Neural cell (in vitro differentiated cells): ENCODE measurements at regions not wholly inside any gene's neighbourhood (a gene's known extent, or its start where the extent isn't known, plus 50 kb on each side); places are given as distances from the start of the nearest gene placed in this dataset.

Source experiments
- H2AFZ ChIP-seq: fragments of 200-600, 300-800 bp; sonication (generic), shearing (Covaris generic); 2 replicates; pipeline ENCODE4 v1.6.0; 2014; ENCODE audit warnings: low read depth, mild to moderate bottlenecking, antibody characterized with exemption, low read length, moderate library complexity
- H3F3A ChIP-seq: fragments of 200-600 bp; shearing (Covaris generic); 2 replicates; pipeline ENCODE4 v1.6.1; 2016; ENCODE audit warnings: mild to moderate bottlenecking, moderate library complexity, mixed read lengths, antibody characterized with exemption, low read length; ENCODE audit not compliant: insufficient read depth, poor library complexity, severe bottlenecking
- H3K27ac ChIP-seq: fragments of 200-600, 300-800 bp; sonication (generic), shearing (Covaris generic); 2 replicates; pipeline ENCODE4 v1.5.1; 2014; ENCODE audit warnings: mild to moderate bottlenecking, low read length, moderate library complexity
- H3K27me3 ChIP-seq: fragments of 300-800, 200-600 bp; sonication (generic), shearing (Covaris generic); 2 replicates; pipeline ENCODE4 v1.6.0; 2014; ENCODE audit warnings: mild to moderate bottlenecking, low read depth, low read length, moderate library complexity; ENCODE audit not compliant: insufficient read depth
- H3K36me3 ChIP-seq: fragments of 300-800, 200-600 bp; sonication (generic), shearing (Covaris generic); 2 replicates; pipeline ENCODE4 v1.5.1; 2014; ENCODE audit warnings: mild to moderate bottlenecking, antibody characterized with exemption, low read length, moderate library complexity; ENCODE audit not compliant: insufficient read depth
- H3K4me2 ChIP-seq: fragments of 300-800, 200-600 bp; sonication (generic), shearing (Covaris generic); 2 replicates; pipeline ENCODE4 v1.6.0; 2014; ENCODE audit warnings: mild to moderate bottlenecking, low read length
- H3K4me3 ChIP-seq: fragments of 300-800, 200-600 bp; sonication (generic), shearing (Covaris generic); 2 replicates; pipeline ENCODE4 v1.5.1; 2014; ENCODE audit warnings: mild to moderate bottlenecking, low read length, moderate library complexity
- H3K79me2 ChIP-seq: fragments of 200-600 bp; shearing (Covaris generic); replicated peaks from 2 replicates; pipeline ENCODE4 v1.6.0; 2014; ENCODE audit warnings: mild to moderate bottlenecking, low read length, moderate library complexity; ENCODE audit not compliant: insufficient read depth
- H3K9ac ChIP-seq: fragments of 300-800, 200-600 bp; sonication (generic), shearing (Covaris generic); 2 replicates; pipeline ENCODE4 v1.6.1; 2016; ENCODE audit warnings: mild to moderate bottlenecking, low read length, mixed read lengths
- H3K9me2 ChIP-seq: fragments of 200-600 bp; shearing (Covaris generic); 2 replicates; pipeline ENCODE4 v1.6.1; 2016; ENCODE audit warnings: mild to moderate bottlenecking, low read length, mixed read lengths; ENCODE audit not compliant: insufficient read depth
- H3K9me3 ChIP-seq: fragments of 200-600, 300-800 bp; sonication (generic), shearing (Covaris generic); 2 replicates; pipeline ENCODE4 v1.6.1; 2016; ENCODE audit warnings: mild to moderate bottlenecking, mixed run types, low read length, moderate library complexity, mixed read lengths
- H4K20me1 ChIP-seq: fragments of 200-600 bp; shearing (Covaris generic); 2 replicates; pipeline ENCODE4 v1.6.1; 2016; ENCODE audit warnings: mild to moderate bottlenecking, mixed run types; ENCODE audit not compliant: insufficient read depth
- EP300 ChIP-seq: fragments of 450-650 bp; conservative IDR thresholded peaks from 2 replicates; pipeline ENCODE4 v1.6.1; 2014; ENCODE audit warnings: antibody characterized with exemption, mild to moderate bottlenecking, moderate library complexity; ENCODE audit not compliant: poor library complexity, severe bottlenecking
- EZH2 ChIP-seq: fragments of 200-600, 300-800 bp; shearing (Covaris generic), sonication (generic); IDR thresholded peaks from 2 replicates; pipeline ENCODE4 v1.6.1; 2014; ENCODE audit warnings: antibody characterized with exemption, low read length, borderline replicate concordance, mild to moderate bottlenecking; ENCODE audit not compliant: insufficient read depth, poor library complexity, severe bottlenecking
- MXI1 ChIP-seq: fragments of 450-650 bp; conservative IDR thresholded peaks from 2 replicates; pipeline ENCODE4 v1.6.1; 2014; ENCODE audit warnings: antibody characterized with exemption, mild to moderate bottlenecking; ENCODE audit not compliant: poor library complexity, severe bottlenecking
- POLR2AphosphoS5 ChIP-seq: IDR thresholded peaks from 2 replicates; pipeline ENCODE4 v1.6.1; 2012
- RAD21 ChIP-seq: fragments of 450-650 bp; conservative IDR thresholded peaks from 2 replicates; pipeline ENCODE4 v1.6.1; 2014; ENCODE audit warnings: antibody characterized with exemption, mild to moderate bottlenecking, moderate library complexity
- SMC3 ChIP-seq: fragments of 450-650 bp; conservative IDR thresholded peaks from 2 replicates; pipeline ENCODE4 v1.6.1; 2014; ENCODE audit warnings: antibody characterized with exemption, mild to moderate bottlenecking, moderate library complexity; ENCODE audit not compliant: poor library complexity
- TAF1 ChIP-seq: IDR thresholded peaks from 2 replicates; pipeline ENCODE4 v1.6.1; 2012; ENCODE audit warnings: low read depth
- TF ChIP-seq, protein P1 (sequence below): fragments of 450-650 bp; IDR thresholded peaks from 2 replicates; pipeline ENCODE4 v1.5.1; 2014; ENCODE audit warnings: antibody characterized with exemption, mild to moderate bottlenecking, moderate library complexity; ENCODE audit not compliant: poor library complexity, severe bottlenecking
- TF ChIP-seq, protein P2 (sequence below): IDR thresholded peaks from 2 replicates; pipeline ENCODE4 v1.6.1; 2012; ENCODE audit warnings: borderline replicate concordance

DNA sequence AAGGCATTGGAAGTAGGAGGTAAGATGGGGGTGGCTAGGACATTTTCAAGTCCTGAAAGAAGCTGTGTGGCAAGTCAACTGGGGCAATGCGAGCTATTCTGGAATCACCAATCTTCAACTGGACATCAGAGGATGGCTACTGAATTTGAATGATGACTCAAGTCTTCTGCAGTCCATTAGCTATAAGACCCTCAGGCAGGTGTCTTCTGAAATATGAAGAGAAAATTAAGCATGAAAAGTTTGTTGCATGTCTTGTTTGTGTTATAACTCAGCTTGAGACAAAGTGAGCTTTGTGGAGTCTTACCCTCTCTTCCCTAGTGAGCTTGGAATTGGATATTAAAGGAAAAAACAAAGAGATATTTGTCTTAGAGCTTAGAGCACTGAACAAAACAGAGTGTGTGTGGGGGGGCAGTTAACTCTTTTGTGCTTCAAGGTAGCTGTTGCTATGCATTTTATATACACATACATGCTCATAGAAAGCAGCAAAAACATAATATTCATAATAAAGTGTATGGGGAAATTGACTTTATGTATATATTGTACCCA is 979.1 kb downstream of the MCTP2 start:
- Histone ChIP-seq H3K36me3 (no peaks in the 10 kb centered on the region), H3K27me3 (no peaks in the 10 kb centered on the region), H3K4me3 (no peak overlapping the region), H3K9me2 (no peaks in the 10 kb centered on the region), H2AFZ (no peak overlapping the region), H3K4me2 (no peak overlapping the region), H3K9ac (no peak overlapping the region), H3K27ac (no peak overlapping the region), H4K20me1 (no peaks in the 10 kb centered on the region), H3F3A (no peaks in the 10 kb centered on the region), H3K9me3 (no peaks in the 10 kb centered on the region), H3K79me2 (no peaks in the 10 kb centered on the region)
- no peak for TF ChIP-seq RAD21
- no peak for TF ChIP-seq EZH2
- no peak for TF ChIP-seq MXI1
- no peak for TF ChIP-seq TAF1
- TF ChIP-seq, protein P1, sequence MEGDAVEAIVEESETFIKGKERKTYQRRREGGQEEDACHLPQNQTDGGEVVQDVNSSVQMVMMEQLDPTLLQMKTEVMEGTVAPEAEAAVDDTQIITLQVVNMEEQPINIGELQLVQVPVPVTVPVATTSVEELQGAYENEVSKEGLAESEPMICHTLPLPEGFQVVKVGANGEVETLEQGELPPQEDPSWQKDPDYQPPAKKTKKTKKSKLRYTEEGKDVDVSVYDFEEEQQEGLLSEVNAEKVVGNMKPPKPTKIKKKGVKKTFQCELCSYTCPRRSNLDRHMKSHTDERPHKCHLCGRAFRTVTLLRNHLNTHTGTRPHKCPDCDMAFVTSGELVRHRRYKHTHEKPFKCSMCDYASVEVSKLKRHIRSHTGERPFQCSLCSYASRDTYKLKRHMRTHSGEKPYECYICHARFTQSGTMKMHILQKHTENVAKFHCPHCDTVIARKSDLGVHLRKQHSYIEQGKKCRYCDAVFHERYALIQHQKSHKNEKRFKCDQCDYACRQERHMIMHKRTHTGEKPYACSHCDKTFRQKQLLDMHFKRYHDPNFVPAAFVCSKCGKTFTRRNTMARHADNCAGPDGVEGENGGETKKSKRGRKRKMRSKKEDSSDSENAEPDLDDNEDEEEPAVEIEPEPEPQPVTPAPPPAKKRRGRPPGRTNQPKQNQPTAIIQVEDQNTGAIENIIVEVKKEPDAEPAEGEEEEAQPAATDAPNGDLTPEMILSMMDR = no peak
- TF ChIP-seq SMC3 = no peak
- TF ChIP-seq, protein P2, sequence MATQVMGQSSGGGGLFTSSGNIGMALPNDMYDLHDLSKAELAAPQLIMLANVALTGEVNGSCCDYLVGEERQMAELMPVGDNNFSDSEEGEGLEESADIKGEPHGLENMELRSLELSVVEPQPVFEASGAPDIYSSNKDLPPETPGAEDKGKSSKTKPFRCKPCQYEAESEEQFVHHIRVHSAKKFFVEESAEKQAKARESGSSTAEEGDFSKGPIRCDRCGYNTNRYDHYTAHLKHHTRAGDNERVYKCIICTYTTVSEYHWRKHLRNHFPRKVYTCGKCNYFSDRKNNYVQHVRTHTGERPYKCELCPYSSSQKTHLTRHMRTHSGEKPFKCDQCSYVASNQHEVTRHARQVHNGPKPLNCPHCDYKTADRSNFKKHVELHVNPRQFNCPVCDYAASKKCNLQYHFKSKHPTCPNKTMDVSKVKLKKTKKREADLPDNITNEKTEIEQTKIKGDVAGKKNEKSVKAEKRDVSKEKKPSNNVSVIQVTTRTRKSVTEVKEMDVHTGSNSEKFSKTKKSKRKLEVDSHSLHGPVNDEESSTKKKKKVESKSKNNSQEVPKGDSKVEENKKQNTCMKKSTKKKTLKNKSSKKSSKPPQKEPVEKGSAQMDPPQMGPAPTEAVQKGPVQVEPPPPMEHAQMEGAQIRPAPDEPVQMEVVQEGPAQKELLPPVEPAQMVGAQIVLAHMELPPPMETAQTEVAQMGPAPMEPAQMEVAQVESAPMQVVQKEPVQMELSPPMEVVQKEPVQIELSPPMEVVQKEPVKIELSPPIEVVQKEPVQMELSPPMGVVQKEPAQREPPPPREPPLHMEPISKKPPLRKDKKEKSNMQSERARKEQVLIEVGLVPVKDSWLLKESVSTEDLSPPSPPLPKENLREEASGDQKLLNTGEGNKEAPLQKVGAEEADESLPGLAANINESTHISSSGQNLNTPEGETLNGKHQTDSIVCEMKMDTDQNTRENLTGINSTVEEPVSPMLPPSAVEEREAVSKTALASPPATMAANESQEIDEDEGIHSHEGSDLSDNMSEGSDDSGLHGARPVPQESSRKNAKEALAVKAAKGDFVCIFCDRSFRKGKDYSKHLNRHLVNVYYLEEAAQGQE = no peak
- TF ChIP-seq POLR2AphosphoS5 = no peak
- no peak for TF ChIP-seq EP300

DNA sequence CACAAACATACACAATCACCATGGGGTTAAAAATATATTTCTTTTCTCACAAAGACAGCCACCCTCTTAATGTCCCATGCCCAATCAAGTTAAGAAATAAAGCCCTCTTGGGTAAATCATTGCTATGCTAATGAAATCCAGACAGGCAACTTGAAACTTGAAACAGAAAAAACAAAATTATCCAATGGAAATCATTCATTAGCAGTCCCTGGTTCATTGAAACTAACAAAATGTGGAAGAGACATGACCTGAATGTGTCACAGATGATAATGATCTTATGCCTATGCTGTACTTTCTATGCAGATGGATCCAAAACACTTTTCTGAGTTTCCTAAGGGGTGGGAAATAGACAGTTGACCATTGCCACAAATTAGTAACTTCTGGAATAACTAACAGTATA is 983.7 kb downstream of the MCTP2 start:
- Histone ChIP-seq H2AFZ (no peak overlapping the region), H3K36me3 (no peaks in the 10 kb centered on the region), H3K9me2 (no peaks in the 10 kb centered on the region), H4K20me1 (no peaks in the 10 kb centered on the region), H3K9me3 (no peaks in the 10 kb centered on the region), H3K79me2 (no peaks in the 10 kb centered on the region), H3K9ac (no peak overlapping the region), H3K27me3 (no peaks in the 10 kb centered on the region), H3F3A (no peaks in the 10 kb centered on the region), H3K27ac (no peak overlapping the region), H3K4me3 (no peak overlapping the region), H3K4me2 (no peak overlapping the region)
- TF ChIP-seq MXI1 (no peak), POLR2AphosphoS5 (no peak), SMC3 (no peak), RAD21 (no peak), EP300 (no peak), EZH2 (no peak)
- TF ChIP-seq, protein P2 = no peak
- TF ChIP-seq, protein P1 = no peak
